GM10266 (cell line): ENCODE measurements at regions not wholly inside any gene's neighbourhood (a gene's known extent, or its start where the extent isn't known, plus 50 kb on each side); places are given as distances from the start of the nearest gene placed in this dataset.

Experiments used
- DNase-seq: peaks from one replicate; pipeline ENCODE4 v3.0.0; 2012; ENCODE audit errors: extremely low spot score
- CTCF ChIP-seq: IDR thresholded peaks from 2 replicates; pipeline ENCODE4 v1.5.1; 2012; ENCODE audit warnings: mild to moderate bottlenecking, low read depth; ENCODE audit not compliant: control insufficient read depth, insufficient read depth; ENCODE audit errors: missing control alignments

- TF ChIP-seq CTCF = no peak
- DNase-seq = no peak
Observed at GRCh38 chr3:95407709-95408463, 1345.0 kb downstream of the NSUN3 start.

GRCh38 chr3:95408464-95408862, 1345.6 kb downstream of the NSUN3 start:
- no peak for TF ChIP-seq CTCF
- no peak for DNase-seq

- DNase-seq = no peak
- no peak for TF ChIP-seq CTCF
Observed at GRCh38 chr3:95418251-95418650, 1355.4 kb downstream of the NSUN3 start.

GRCh38 chr3:95424279-95424678, 1361.4 kb downstream of the NSUN3 start:
- DNase-seq = no peak

GRCh38 chr3:95434491-95434890, 1371.6 kb downstream of the NSUN3 start:
- DNase-seq = no peak
- TF ChIP-seq CTCF = no peak

More at GRCh38 chr3:95424279-95424678, 1361.4 kb downstream of the NSUN3 start:
- TF ChIP-seq CTCF = no peak

GRCh38 chr3:95437409-95437808, 1374.5 kb downstream of the NSUN3 start:
- no peak for DNase-seq
- no peak for TF ChIP-seq CTCF

- no peak for TF ChIP-seq CTCF
- DNase-seq = no peak
Observed at GRCh38 chr3:95438274-95438673, 1375.4 kb downstream of the NSUN3 start.
